GM18951 (cell line): ENCODE measurements at regions not wholly inside any gene's neighbourhood (a gene's known extent, or its start where the extent isn't known, plus 50 kb on each side); places are given as distances from the start of the nearest gene placed in this dataset.

Source experiments
- POLR2A ChIP-seq: IDR thresholded peaks from 4 replicates; pipeline ENCODE4 v1.6.1; 2011; ENCODE audit warnings: mild to moderate bottlenecking; ENCODE audit not compliant: insufficient read length, insufficient read depth; ENCODE audit errors: extremely low read depth
- in situ Hi-C: fragments of 300-500 bp; cut with MboI; formaldehyde crosslinking; loops from one replicate; pipeline ENCODE4 v1.12.0; 2022; ENCODE audit warnings: low sequenced_read_pairs, mixed read lengths, inconsistent platforms; ENCODE audit not compliant: unreplicated experiment

GRCh38 chr15:69963385-69963784, 134.3 kb downstream of the TLE3 start:
- in situ Hi-C loops, result no loop called here
- TF ChIP-seq POLR2A, result no peak

DNA sequence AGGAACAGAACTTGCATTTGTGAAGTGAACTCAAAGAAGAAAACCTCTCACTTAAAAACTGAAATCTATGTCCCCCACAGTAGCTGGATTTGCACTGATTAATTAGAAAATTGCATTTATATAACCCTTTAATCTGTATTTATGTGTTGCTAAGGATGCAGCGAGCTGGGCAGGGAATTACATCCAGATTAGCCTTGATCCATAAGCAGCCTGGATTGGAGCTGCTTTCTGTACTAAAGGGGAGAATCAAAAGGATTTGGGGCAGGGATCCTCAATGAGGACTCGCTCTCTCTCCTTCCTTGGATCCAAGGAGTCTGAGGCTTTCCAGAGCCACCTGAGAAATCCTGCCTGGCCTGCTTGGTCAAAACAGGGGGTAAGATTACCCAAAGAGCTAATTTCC, 125.9 kb downstream of the TLE3 start:
- in situ Hi-C loops, result no loop called here

GRCh38 chr15:69972436-69972835, 125.3 kb downstream of the TLE3 start:
- in situ Hi-C loops, result no loop called here
- no peak for TF ChIP-seq POLR2A

More for the DNA sequence above, 125.9 kb downstream of the TLE3 start:
- no peak for TF ChIP-seq POLR2A

- no peak for TF ChIP-seq POLR2A
- in situ Hi-C loops, result no loop called here
These were observed 124.5 kb downstream of the TLE3 start for GRCh38 chr15:69973102-69973714.

- TF ChIP-seq POLR2A, result no peak
- in situ Hi-C loops, result no loop called here
These were observed 123.8 kb downstream of the TLE3 start for GRCh38 chr15:69973880-69974279.

- no peak for TF ChIP-seq POLR2A
These were observed 123.4 kb downstream of the TLE3 start for GRCh38 chr15:69974321-69974720.

DNA sequence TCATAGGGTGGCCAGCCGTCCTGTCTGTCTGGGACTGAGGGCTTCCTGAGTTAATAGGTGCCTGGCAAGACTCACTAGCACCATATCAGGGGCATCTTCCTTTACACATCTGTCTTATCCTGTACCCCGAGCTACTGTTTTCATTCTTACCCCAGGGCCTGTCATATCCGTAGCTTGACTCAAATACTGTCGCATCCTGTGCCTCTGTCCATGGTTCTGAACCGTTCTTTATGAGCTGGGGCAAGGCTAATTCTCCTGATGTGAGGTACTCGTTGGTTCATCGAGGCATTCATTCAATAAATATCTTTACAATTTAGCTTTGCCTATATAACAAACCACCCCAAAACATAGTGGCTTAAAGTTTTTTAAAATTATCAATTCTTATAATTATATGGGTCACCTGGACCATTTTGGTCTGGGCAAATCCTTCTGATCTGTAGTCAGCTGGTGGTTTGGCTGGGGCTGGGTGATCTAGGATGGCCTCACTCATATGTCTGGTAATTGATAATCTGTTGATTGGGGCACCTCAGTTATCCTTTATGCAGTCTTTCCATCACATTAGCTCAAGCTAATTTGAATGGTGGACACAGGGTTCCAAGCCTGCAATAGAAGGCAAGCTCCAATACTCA, 121.2 kb downstream of the TLE3 start:
- in situ Hi-C loops, result no loop called here
- no peak for TF ChIP-seq POLR2A

More at GRCh38 chr15:69974321-69974720, 123.4 kb downstream of the TLE3 start:
- in situ Hi-C loops, result no loop called here

DNA sequence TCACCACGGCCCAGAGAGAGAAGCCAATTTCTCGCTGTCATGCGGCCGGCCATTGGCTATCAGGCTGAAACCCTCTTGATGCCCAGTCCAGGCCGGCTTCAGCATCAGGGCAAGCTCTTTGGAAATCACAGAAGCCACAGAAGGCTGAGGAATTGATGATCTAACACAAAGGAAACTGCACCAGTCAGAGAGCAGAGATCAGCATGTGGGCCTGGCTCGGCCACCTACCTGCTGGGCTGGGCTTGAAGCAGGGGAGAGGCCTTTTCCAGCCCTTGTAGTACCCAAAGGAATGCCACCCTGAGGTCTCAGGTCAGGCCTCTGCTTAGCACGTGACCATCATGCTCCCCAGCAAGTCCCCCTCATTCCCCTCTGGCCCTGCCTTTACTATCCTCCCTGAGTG, 119.1 kb downstream of the TLE3 start:
- in situ Hi-C loops, result no loop called here
- no peak for TF ChIP-seq POLR2A

GRCh38 chr15:69979262-69979661, 118.5 kb downstream of the TLE3 start:
- no peak for TF ChIP-seq POLR2A
- in situ Hi-C loops, result no loop called here

DNA sequence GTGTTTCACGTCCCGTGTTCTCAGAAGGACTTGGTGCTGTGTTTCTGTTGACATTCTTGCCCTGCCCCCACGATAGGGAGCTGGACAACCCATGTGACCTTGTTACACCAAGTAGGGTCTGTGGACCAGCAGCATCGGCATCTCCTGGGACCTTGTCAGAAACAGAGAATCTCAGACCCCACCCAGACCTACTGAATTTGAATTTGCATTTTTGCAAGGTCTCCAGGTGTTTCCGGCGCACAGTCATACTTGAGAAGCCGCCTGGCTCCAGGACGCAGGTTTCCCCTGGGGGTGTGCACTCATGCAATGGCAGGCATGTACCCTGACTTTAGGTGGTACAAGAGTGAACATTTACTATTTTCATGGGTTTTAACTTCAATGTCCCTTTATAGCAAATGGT, 117.9 kb downstream of the TLE3 start:
- peak; percentile 37 for TF ChIP-seq POLR2A
- in situ Hi-C loops, result loop anchor here (5.0 kb wide), 1 partner anchor 38 kb away; no protein-coding TSS in a partner anchor

- in situ Hi-C loops, result loop anchor here (5.0 kb wide), 1 partner anchor 37 kb away; no protein-coding TSS in a partner anchor
- TF ChIP-seq POLR2A, result no peak
These were observed 117.2 kb downstream of the TLE3 start for GRCh38 chr15:69980341-69981059.

DNA sequence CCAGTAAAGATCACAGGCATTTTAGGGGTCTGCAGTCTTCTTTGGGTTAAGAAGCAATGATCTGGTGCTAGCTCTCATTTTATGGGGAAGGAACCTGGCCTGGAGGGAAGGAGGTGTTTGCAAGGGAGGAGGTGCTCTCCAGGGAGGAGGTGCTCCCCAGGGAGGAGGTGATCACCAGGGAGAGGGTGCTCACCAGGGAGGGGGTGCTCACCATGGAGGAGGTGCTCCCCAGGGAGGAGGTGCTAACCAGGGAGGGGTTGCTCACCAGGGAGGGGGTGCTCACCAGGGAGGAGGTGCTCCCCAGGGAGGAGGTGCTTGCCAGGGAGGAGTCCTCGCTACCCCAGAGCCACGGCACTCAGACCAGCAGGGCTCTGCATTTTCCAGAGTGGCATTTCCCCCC, 115.7 kb downstream of the TLE3 start:
- in situ Hi-C loops, result loop anchor here (5.0 kb wide), 1 partner anchor 35 kb away; no protein-coding TSS in a partner anchor
- TF ChIP-seq POLR2A, result no peak

- in situ Hi-C loops, result loop anchor here (5.0 kb wide), 1 partner anchor 34 kb away; no protein-coding TSS in a partner anchor
- TF ChIP-seq POLR2A, result no peak
These were observed 113.9 kb downstream of the TLE3 start for GRCh38 chr15:69983696-69984265.
